ENCODE measurements at regions not wholly inside any gene's neighbourhood (a gene's known extent, or its start where the extent isn't known, plus 50 kb on each side); places are given as distances from the start of the nearest gene placed in this dataset.

DNA sequence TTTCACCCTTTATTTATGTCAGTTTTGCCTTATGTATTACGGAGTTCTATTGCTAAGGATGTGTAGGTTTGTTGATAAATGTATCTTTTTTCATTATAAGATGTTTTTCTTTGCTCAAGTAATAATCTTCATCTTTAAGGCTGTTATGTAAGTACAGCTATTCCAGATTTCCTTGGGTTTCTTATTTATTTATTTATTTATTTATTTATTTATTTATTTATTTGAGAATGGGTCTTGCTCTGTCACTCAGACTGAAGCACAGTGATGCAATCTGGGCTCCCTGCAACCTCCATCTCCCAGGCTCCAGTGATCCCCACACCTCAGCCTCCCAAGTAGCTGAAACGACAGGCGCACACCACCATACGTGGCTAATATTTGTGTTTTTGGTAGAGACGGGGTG lies 617.0 kb downstream of the SLITRK1 start:
- TF ChIP-seq, protein P1, sequence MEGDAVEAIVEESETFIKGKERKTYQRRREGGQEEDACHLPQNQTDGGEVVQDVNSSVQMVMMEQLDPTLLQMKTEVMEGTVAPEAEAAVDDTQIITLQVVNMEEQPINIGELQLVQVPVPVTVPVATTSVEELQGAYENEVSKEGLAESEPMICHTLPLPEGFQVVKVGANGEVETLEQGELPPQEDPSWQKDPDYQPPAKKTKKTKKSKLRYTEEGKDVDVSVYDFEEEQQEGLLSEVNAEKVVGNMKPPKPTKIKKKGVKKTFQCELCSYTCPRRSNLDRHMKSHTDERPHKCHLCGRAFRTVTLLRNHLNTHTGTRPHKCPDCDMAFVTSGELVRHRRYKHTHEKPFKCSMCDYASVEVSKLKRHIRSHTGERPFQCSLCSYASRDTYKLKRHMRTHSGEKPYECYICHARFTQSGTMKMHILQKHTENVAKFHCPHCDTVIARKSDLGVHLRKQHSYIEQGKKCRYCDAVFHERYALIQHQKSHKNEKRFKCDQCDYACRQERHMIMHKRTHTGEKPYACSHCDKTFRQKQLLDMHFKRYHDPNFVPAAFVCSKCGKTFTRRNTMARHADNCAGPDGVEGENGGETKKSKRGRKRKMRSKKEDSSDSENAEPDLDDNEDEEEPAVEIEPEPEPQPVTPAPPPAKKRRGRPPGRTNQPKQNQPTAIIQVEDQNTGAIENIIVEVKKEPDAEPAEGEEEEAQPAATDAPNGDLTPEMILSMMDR (IDR thresholded peaks at IDR 0.05; ENCODE audit: low read depth, low read length, missing input control) = no peak
- TF ChIP-seq EGR1 (IDR thresholded peaks at IDR 0.05; ENCODE audit: low read depth in 2 of 2) (no peak), RAD21 (IDR thresholded peaks at IDR 0.05) (no peak), SP1 (IDR thresholded peaks at IDR 0.05) (no peak), FOXA1 (IDR thresholded peaks at IDR 0.05) (no peak)
- TF ChIP-seq, protein P2, sequence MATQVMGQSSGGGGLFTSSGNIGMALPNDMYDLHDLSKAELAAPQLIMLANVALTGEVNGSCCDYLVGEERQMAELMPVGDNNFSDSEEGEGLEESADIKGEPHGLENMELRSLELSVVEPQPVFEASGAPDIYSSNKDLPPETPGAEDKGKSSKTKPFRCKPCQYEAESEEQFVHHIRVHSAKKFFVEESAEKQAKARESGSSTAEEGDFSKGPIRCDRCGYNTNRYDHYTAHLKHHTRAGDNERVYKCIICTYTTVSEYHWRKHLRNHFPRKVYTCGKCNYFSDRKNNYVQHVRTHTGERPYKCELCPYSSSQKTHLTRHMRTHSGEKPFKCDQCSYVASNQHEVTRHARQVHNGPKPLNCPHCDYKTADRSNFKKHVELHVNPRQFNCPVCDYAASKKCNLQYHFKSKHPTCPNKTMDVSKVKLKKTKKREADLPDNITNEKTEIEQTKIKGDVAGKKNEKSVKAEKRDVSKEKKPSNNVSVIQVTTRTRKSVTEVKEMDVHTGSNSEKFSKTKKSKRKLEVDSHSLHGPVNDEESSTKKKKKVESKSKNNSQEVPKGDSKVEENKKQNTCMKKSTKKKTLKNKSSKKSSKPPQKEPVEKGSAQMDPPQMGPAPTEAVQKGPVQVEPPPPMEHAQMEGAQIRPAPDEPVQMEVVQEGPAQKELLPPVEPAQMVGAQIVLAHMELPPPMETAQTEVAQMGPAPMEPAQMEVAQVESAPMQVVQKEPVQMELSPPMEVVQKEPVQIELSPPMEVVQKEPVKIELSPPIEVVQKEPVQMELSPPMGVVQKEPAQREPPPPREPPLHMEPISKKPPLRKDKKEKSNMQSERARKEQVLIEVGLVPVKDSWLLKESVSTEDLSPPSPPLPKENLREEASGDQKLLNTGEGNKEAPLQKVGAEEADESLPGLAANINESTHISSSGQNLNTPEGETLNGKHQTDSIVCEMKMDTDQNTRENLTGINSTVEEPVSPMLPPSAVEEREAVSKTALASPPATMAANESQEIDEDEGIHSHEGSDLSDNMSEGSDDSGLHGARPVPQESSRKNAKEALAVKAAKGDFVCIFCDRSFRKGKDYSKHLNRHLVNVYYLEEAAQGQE (IDR thresholded peaks at IDR 0.05) = no peak
- TF ChIP-seq, protein P3, sequence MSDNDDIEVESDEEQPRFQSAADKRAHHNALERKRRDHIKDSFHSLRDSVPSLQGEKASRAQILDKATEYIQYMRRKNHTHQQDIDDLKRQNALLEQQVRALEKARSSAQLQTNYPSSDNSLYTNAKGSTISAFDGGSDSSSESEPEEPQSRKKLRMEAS (IDR thresholded peaks at IDR 0.05) = no peak
